GM13976 (cell line): ENCODE measurements at regions not wholly inside any gene's neighbourhood (a gene's known extent, or its start where the extent isn't known, plus 50 kb on each side); places are given as distances from the start of the nearest gene placed in this dataset.

Source experiments
- DNase-seq: peaks from one replicate; pipeline ENCODE4 v3.0.0; 2012; ENCODE audit warnings: low spot score
- CTCF ChIP-seq: IDR thresholded peaks from 2 replicates; pipeline ENCODE4 v1.5.1; 2012; ENCODE audit warnings: borderline replicate concordance, mild to moderate bottlenecking; ENCODE audit not compliant: insufficient read depth; ENCODE audit errors: extremely low read depth, missing control alignments, control extremely low read depth
- in situ Hi-C: fragments of 300-500 bp; cut with MboI; formaldehyde crosslinking; loops from one replicate; pipeline ENCODE4 v1.12.0; 2022; ENCODE audit warnings: low sequenced_read_pairs, mixed read lengths, inconsistent platforms; ENCODE audit not compliant: unreplicated experiment

DNA sequence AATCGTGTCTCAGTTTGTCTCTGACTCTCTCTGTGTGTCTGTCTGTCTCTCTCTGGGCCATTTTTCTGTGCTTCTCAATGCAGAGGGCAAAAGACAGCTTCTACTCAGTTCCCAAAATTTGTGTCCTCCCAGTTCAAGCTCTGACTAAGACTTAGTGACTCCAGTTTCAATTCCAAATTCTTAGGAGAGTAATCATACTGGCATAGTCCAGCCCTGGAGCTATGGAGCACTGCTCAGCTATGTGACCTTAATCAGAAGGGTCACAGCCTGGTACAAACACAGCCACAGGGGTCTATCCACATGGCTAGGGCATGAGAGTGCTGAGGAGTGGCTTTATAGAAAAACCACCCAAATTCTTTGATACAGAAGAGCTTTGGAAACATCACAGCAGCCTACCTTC is 91.9 kb downstream of the FOXF2 start:
- no peak for TF ChIP-seq CTCF
- no peak for DNase-seq
- in situ Hi-C loops: no loop called here

DNA sequence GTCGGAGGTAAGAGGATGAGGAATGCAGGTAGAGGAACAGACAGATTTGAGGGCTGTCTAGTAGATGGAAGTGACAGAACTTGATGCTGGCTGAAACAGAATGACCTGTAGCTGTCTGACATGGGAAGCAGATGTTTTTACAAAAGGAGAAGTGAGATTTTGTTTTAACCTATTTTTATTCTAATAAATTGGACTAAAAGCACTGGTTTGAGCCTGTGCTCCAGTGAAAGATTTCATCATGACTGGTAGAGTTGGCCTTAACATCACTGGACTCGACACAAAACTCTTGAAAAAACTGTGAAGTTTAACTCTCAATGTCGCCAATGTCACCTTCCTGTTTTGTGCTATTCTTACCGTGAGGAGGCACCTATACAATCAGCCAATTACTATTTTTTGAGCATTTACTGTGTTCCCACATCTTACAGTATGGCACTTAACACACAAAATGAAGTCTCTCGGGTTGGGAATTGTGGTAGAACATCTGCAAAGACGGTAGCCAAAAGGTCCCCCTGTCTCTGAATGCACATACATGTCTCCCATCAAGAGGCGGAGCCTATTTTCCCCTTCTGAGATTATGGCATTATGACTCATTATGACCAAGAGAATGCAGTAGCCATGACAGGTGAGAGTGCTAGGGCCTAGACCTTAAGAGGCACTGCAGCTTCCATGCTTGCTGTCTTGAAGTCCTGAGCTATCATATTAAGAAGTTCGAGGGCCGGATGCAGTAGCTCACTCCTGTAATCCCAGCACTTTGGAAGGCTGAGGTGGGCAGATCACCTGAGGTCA is 93.2 kb downstream of the FOXF2 start:
- peak; percentile 50 for DNase-seq
- in situ Hi-C loops: no loop called here
- TF ChIP-seq CTCF: no peak

DNA sequence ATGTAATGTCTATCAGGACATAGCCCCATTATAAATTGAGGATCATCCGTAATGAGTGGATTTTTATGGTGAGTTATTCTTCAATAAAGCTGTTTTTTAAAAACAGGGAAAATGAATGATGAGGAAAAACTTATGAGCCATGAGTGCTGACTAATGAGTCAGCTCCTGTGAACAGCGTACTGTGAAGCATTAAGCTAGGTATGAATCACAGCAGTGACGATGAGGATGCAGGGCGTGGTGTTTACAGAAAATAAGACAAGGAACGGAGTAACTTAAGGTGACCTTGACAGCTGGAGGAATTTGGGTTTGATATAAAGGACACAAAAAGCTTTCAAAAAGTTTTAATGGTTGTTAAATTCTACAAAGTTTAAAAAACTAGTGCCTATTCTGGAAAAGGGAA is 96.3 kb downstream of the FOXF2 start:
- in situ Hi-C loops: no loop called here
- no peak for DNase-seq
- TF ChIP-seq CTCF: no peak

- DNase-seq: no peak
- in situ Hi-C loops: no loop called here
Observed at GRCh38 chr6:1486387-1486786, 97.0 kb downstream of the FOXF2 start.

DNA sequence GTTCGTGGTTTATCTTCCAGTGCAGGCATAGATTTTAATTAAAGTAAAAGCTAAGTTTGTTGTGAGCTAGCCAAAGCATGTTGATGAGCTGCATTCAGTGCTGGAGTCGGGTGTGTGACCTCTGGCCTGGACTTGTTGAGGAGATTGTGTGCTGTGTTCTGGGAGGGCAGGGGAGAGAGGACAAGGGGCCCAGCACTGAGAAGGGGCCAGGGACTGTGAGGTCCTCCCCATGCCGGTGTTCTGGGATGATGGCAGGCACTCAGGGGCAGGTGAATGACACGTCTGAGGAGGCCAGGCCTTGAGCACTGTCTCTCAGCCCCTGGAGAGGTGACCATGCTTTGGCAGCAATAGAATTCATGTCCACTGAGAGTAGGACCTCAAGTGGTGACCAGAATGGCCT is 97.9 kb downstream of the FOXF2 start:
- DNase-seq: no peak
- TF ChIP-seq CTCF: no peak
- in situ Hi-C loops: no loop called here

More at GRCh38 chr6:1486387-1486786, 97.0 kb downstream of the FOXF2 start:
- TF ChIP-seq CTCF: no peak

DNA sequence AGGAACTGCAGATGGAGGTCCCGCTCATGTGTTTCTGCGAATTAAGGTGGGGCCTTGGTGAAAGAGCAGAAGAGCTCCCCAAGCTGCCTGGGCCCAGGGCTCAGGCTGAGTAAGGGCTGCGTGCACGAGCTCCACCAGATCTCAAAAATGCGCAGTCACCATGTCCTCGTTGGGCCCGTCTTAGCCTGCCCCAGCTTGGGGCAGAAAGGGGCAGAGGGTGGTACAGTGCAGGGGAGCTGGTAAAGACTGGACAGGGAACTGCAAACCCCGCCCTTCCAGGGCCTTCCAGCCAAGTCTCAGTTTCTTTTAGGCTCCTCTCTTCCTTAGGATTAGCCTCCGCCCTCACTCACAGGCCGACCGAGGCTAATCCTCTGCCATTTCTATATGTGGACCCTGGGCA is 101.6 kb downstream of the FOXF2 start:
- DNase-seq: no peak
- in situ Hi-C loops: no loop called here
- TF ChIP-seq CTCF: no peak
